Medulla oblongata (tissue), 1 donor: ENCODE measurements at regions not wholly inside any gene's neighbourhood (a gene's known extent, or its start where the extent isn't known, plus 50 kb on each side); places are given as distances from the start of the nearest gene placed in this dataset.
"Not testable (repeated sequence)": the region's sequence is repeated elsewhere in the genome, so short reads cannot be mapped to it uniquely, and the experiment has no call there.

Source experiments
- DNase-seq: peaks from one replicate; pipeline ENCODE4 v3.0.0-alpha.2; 2015; ENCODE audit errors: extremely low spot score

DNA sequence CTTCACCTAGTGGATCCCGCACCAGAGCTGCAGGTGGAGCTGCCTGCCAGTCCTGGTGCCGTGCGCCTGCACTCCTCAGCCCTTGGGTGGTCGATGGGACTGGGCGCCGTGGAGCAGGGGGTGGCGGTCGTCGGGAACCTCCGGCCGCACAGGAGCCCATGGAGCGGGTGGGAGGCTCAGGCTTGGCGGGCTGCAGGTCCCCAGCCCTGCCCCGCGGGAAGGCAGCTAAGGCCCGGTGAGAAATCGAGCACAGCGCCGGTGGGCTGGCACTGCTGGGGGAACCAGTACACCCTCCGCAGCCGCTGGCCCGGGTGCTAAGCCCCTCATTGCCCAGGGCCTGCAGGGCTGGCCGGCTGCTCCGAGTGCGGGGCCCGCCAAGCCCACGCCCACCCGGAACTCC is 253.2 kb downstream of the MTERF1 start:
- not testable (repeated sequence) for DNase-seq

GRCh38 chr7:91628742-91629141 is 251.8 kb downstream of the MTERF1 start:
- DNase-seq = no peak

DNA sequence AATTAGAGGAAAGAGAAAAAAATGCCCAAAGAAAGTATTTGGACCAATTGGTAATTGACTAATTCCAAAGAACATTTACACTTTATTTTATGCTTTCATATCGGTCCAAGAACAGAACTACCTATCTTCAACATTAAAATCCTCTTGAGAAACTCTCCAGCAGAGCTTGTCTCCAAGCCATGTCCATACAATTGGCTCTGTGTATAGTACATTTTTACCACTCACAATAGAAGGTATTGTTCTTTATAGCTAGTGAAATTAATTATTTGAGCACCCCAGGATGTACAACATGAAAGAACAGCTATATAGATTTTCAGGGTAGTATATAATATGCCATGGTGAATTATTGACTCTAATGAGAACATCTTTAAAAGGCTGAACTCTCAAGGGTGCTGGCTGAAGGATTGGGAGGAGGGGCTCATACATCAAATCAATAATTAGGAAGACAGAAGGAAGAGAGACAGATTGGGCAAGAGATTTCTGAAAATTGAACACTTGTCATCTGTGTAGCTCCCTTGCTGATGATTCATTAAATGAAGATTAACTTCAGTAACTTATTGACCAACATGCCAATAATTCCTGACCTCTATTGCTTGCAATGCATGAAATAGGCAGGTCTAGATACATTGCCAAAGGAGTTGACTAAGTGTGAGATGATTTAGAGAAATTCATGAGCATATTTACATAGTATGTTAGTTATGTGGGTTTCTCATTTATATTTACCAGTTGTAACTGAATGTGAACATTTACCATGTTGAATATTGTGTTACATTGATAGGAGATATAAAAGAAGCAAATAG is 249.7 kb downstream of the MTERF1 start:
- no peak for DNase-seq

- no peak for DNase-seq
Measured at GRCh38 chr7:91632234-91632940, 248.1 kb downstream of the MTERF1 start.

- DNase-seq = no peak
Measured at GRCh38 chr7:91633013-91633441, 247.5 kb downstream of the MTERF1 start.

DNA sequence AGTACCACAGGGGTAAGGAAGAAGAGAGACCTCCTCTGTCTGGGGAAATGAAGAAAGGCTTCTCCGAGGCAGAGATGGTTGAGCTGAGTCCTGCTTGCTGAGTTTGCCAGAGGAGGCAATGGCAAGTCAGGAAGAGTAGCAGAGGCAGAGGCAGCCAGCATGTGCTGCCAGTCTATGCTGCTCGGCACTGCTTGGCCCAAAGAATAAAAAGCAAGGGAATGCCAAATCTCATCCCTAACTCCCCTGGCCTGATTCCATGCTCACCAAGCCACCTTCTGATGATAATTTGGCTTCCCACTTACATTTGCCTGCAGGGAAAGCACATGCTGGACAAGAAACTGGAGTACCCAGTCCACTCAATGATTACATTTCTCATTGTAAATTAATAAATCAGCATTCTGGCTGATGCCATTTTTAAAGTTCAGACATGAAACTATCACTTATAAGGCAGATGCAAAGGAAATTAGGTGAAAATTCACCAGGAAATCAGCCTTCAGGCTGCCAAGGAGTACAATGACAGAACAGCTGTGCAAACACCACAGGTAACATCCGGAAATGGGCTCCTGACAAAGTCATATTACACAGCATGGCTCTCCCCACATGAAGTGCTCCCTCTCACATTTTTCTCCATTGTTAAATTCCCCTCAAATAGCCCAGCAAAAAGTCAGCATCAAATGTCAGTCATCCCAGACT is 245.9 kb downstream of the MTERF1 start:
- no peak for DNase-seq

- peak; percentile 40 for DNase-seq
Measured at GRCh38 chr7:91636129-91636724, 244.3 kb downstream of the MTERF1 start.

DNA sequence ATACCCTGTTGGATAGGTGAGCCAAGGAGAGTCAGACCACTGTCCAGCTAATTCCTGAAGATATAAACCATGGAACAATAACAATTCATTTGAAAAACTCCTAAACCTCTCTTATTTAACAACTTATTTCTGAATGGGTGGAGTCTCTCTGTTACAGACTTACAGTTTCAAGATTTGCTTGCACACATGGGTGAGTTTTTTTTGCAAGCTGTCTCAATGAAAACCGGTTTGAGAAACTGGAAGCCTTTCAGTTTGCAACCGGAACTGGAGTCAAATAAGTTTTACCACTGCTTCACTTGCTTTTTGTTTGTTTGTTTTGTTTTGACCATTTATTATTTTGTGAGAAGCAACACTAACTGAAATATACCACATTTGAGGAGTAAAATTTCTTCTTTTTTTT is 243.8 kb downstream of the MTERF1 start:
- no peak for DNase-seq

DNA sequence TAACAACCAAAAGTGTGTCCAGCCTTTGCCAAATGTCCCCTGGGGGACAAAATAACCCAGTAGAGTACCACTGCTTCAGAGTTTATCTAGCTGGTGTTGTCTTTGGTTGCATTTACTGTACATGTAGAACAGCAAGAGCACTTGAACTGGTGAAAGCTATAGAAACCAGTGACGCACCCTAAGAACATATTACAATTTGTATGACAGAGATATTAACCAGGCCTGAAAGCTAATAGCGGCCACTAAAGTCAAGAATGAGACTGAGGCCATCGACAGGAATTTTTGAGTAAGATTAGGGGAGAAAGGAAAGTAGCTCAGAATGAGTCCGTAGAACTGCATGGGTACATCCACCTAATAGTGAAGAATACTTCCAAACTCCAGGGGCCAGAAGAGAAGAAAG is 236.2 kb downstream of the MTERF1 start:
- DNase-seq = no peak

DNA sequence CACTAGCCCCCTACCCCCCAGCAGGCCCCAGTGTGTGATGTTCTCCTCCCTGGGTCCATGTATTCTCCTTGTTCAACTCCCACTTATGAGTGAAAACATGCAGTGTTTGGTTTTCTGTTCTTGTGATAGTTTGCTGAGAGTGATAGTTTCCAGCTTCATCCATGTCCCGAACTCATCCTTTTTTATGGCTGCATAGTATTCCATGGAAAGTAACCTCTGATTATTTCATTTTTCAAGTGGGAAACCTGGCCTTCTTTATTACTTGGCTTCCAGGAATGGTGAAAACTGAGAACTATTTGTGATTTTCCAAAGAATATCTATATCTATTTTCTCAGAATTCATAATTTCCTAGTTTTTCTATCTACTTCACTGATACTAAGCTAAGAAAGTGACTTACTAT is 235.0 kb downstream of the MTERF1 start:
- DNase-seq = no peak

- DNase-seq = no peak
Measured at GRCh38 chr7:91651986-91652385, 228.5 kb downstream of the MTERF1 start.

DNA sequence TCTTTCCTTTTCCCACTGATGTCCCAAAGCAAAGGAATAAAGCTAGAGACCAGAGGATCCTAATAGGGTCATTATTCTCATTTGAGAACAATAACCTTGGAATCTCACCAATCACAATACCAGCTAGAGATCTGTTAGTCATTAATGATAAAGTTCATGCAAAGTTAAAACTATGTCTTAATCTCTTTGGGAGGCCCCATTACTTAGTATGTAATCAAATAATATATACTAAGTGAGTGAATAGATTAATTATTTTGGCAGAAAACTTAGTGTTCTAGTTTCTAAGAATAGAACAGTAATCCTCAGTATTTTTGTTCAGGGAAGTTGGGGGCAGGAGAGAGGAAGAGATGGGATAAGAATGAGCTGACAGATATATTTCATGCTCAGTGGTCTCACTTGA is 227.2 kb downstream of the MTERF1 start:
- no peak for DNase-seq

DNA sequence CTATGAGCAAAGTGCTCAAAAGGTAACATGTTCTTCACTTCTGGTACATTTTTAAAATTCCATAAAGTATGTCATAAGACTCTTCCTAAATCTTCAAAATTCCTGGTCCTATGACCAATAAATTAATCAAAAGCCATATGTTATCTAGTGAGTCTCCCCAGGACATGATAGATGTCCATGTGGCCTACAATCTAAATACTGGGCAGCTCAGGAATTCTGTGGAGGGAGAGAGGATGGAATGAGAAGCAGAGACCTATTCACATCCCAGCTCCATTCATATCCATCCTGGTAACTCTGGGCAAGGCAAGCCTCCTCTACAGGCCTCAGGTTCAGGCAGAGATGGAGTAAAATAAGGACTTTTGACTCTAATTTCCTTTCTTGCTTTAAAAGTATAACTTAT is 224.8 kb downstream of the MTERF1 start:
- DNase-seq = no peak

GRCh38 chr7:91656541-91657482 is 223.7 kb downstream of the MTERF1 start:
- no peak for DNase-seq

DNA sequence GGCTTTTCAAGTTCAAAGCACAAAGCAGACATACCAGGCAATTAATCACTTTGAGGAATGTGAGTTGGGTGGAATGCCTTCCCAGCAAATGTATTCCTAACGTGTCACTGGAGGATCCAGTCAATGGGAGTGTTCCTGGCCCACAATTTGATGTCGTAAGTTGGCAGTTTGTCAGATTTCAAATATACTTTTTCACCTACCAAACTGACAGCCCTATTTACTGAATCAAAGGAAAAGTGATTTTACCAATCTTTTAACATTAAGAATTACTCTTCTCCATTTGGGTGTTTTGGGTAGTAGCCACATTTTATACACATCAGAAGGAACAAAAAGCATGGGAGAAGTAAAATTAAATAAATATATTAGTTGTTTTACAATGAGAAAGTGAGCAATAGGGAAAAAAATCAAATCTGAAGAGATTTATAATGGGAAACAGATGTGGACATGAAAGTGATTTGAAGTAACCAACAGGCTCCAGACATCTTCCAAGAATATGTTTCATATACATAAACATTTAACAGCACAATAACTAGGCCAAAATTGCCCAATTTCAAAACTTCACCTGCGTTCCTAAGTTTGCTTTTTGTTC is 222.9 kb downstream of the MTERF1 start:
- no peak for DNase-seq

DNA sequence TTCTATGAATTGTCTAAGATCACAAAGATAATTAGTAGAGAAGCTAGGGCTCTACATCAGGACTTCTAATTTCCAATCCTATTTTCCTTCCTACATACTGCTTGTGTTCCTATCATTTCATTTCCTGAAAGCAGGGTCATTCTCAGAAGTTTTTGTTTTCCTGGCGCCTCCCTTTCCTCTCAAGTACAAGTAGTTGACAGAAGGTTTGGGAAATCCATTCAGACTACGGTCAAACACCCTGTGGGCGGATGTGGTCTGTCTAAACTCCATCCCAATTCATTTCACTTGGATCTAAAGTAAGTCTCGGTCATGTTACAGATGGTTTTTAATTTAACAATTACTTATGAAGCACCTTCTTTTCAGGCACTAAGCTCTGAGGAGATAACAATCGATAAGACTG is 221.4 kb downstream of the MTERF1 start:
- no peak for DNase-seq

GRCh38 chr7:91660734-91661356 is 219.7 kb downstream of the MTERF1 start:
- no peak for DNase-seq

DNA sequence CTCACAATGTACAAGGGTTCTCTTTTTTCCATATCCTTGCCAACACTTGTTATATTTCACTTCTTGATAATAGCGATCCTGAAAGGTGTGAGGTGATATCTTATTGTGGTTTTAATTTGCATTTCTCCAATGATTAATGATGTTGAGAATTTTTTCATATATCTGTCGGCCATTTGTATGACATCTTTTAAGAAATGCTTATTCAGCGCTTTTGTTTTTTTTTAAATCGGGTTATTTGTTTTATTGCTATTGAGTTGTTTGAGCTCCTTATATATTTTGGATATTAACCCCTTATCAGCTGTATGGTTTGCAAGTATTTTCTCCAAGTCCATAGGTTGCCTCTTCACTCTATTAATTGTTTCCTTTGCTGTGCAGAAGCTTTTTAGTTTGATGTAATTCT is 218.8 kb downstream of the MTERF1 start:
- DNase-seq = no peak

- no peak for DNase-seq
Measured at GRCh38 chr7:91668217-91668616, 212.3 kb downstream of the MTERF1 start.

DNA sequence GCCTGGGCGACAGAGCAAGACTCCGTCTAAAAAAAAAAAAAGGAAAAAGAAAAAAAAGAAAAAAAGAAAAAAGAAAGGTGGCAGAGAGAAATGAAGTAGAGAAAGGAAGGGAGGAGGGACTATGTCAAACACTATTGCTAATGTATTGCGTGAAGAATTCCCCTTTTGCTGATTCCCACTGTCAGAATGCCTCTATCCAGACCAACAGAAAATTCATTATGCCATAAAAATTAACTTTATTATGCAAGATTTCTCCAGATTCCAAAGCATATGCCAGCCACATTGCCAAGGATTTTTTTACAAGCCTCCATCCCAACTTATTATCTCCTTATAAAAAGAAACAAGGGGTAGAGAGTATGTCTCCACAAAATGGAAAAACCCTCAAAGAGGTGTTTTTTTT is 209.3 kb downstream of the MTERF1 start:
- no peak for DNase-seq
